NCI-H526 (cell line): ENCODE measurements at regions not wholly inside any gene's neighbourhood (a gene's known extent, or its start where the extent isn't known, plus 50 kb on each side); places are given as distances from the start of the nearest gene placed in this dataset.

ENCODE experiments used
- DNase-seq, 2 experiments: peaks; one replicate each; lab custom pipeline; 2025; lab: John Stamatoyannopoulos, UW

DNA sequence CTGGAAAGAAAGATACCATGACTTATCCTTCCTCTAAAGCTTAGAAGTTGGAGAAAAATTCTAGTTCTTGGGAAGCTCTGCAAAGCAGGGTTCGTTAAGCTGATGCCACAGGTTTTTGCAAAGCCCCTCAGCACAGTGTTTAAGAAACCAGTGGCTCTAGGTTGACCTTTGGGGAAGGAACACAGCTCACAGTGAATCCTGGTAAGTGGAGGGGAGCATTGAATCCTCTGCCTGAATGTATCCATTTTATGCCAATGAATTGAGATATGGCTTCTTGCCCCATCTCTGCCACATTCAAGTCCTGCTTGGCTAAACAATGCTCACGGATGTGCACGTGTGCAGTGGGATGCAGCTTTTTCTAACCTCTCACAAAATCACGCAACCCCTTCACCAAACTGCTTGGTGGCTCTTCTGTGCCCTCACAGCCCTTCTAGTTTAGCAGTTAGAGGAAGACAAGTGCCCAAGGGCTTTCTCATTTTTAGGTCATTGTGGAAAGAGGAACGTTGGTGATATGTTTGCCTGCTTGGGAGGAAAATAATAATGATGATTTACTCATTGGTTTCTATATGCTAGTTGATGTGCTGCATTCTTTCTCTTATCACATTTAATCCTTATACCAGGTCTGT lies 111.3 kb downstream of the DAD1 start:
- DNase-seq, result no peak

DNA sequence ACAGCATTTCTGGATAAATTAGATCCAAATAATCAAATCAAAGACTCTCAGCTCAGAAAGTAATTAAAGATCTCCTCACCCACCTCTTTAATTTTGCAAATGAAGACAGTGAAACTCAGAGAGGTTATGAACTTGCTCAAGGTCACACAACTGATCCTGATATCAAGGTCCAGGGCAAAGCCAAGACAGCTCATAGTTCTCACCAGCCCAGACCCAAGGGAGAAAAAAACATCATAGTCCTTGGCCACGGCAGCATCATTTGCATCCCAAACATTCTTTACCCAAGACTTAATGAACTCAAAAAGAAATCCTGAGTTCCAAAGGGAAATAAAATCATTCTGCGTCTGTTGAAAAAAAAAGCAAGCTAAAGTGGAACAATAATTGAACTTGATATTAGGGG lies 112.1 kb downstream of the DAD1 start:
- DNase-seq, result no peak

DNA sequence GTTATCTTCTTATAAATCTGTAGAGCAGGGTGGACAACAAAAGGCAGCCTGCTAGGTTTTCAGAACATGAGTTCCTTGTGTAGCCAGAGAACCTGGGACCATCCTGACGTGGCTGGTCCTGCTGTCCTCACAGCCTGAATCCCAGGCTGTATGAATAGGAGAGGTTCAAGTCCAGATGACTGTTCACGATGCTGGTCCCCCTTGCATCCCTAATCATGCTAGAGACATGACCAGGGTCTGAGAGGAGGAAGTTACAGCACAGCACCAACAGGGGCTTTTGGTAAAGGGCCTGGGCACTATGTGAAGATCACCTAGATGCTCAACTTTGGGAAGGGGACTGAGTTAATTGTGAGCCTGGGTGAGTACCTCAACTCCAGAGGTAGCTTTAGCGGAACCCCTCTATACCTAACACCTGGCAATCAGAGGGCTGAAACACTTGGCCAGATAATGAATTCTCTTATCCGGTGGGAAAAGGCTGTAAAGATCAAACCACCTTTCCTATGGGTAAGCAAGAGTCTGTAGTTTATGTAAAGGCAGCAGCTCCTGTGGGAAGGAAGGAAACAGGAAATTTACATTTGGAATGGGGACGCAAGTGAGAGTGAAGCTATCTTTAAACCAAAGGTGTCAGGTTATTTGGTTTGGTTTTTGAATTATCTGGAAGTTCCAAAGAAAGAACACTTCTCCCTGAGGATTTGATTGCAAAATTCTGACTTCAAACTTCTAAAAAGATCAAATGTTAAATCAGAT lies 112.8 kb downstream of the DAD1 start:
- DNase-seq, result no peak

DNA sequence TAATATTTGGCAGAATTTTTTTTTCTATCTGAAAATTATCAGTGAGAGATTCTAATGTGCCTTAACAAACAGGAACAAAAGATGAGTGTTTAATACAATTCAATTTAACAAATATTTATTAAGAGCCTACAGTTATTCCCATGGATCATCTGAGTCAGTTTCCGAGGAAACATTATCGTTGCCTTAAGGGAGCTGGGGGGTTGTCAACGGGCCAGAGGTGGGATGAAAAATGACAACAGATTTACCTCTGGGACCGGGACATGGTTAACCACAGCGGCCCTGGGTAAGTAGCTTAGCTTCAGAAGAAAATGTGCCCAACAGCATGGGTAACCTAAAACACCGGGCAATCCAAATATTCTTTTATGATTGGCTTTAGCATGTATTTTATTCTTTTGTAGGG lies 113.6 kb downstream of the DAD1 start:
- DNase-seq, result no peak

DNA sequence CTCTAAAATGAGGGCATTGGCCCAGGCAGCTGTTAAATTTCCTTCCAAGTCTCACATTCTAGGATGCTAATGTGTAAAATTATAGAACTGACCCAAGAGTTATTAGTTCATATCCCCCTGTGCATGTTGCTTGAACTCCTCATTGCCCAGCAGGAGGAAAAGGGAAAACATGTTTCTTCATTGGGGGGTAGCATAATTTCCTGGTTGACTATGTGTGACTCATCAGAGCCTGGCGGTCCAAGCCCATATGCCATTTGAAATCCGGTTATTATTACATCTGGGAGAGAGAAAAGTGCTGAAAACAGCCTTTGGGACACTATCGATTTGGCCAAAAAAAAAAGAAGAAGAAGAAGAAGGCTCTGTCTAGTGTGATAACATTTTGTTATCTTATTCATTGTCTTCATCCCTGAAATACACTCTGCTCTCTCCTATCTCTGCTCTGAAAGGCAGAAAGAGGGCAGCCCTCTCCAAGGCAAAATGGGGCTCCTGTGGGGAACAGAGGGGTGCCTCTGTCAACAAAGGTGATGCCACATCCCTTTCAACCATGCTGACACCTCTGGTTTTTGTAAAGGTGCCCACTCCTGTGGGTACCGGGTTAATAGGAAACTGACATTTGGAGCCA lies 114.2 kb downstream of the DAD1 start:
- no peak for DNase-seq

- peak; percentile 6 to 28 for DNase-seq
Measured at GRCh38 chr14:22472935-22473854, 115.8 kb downstream of the DAD1 start.

DNA sequence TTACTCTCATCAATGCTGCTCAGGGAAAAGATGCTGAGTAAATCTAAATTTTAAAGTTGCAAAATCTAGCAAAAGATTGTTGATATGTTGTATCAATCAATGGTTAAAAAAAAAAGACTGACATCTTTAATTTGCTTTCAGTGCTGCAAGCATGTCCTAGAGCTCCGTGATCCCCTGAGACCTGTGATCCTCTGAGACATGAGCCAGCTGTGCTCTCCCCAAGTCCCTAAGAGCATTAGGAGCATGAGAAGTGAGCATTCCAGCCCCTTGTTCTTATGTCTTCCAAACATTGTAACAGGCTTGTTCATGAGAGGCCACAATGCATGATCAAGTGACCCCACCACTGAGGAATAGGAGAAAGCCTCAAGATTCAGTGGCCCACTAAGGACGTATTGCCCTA lies 116.6 kb downstream of the DAD1 start:
- DNase-seq, result no peak

GRCh38 chr14:22471545-22472121 lies 117.4 kb downstream of the DAD1 start:
- DNase-seq, result no peak

DNA sequence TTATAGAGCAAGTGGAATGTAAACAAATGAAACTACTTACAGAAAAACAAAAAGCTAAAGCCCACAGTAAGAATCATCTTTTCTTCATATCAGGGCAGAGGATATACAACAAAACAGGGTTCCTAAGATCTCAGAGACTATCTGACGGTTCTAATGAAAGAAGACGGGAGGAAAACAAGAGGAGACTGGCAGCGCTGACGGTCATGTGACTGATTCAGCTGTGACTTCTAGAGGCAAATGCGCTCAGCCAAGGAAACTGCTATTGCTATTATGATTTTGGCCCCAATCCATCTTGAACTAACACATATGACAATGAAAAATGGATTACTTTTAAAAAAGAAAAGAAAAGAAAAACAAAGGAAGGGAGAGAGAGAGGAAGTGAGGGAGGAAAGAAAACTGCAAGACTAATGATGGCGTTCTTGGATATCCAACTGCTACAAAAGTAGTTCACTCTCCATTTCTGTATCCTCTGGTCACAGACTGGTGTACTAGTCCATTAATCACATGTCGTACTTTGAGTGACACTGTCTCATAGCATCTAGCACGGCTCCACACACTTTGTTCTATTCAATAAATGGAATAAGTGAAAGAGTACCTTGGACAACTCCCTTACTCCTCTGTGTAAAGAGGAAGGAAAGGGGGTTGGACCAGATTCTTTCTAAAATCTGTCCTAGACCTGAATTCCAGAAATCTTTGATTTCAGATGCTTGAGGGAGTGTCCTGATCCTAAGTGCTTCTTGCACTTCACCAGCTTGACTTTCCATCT lies 119.3 kb downstream of the DAD1 start:
- DNase-seq, result no peak

DNA sequence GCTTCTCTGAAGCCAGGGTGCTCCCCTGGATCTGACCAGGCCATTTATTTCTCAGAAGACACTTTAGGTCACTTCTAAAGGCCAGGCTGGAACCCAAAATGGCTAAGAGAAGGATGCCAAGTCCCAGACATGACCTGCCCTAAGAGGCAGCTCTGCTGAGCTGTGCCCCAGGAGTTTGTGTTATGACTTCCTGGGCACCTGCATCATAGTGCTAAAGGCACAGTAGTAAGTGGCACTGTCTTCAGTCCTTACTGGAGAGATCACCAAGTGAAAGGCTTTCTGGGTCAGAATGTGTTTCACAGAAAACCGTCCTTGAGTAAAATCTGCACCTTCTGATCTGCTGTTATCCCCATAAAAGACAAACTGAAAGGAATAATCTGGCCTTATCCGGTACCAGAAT lies 120.2 kb downstream of the DAD1 start:
- no peak for DNase-seq

DNA sequence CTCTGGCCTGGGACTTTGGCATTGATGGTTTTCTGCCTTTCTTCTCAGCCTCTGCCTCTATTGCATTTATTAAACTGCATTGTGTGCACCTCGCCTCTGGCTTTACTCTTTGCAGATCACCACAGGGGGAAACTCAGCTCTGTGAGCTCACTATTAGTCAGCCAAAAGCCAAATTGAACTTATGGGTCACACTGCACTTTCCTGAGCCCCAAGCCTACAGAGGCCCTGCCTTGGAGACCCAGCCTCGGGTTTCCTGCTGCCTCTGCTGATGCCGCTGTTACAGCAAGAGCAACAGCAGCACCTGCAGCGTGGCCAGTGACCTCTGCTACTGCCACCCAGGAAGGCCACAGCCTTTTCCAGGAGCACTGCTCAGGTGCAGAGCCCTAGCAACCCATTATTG lies 122.5 kb downstream of the DAD1 start:
- no peak for DNase-seq

DNA sequence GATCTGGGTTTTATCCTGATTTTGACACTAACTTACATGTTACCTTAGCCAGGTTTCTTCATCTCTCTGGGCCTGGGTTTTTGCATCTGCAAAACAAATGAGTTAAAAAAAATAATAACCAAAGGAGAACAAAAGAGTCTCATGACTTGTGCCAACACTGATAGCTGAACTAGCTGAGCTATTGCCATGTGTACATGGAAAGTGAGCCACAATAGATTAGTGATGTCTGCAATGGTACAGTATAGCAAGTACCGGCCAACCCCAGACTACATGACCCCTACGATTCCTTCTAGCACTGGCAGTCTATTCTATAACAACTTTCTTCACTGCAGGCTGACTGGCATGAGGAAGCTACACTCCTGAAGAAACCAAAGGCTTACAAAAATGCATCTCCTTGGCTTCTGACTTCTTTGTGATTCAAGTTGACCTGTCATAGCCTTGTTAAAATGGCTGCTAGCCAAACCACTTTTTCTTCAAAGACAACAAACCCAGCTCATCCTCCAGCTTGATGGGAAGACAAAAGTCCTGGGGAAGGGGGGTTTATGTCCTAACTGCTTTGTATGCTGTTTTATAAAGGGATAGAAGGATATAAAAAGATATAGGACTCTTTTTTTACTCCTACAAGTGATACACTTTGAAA lies 123.7 kb downstream of the DAD1 start:
- DNase-seq, result no peak

DNA sequence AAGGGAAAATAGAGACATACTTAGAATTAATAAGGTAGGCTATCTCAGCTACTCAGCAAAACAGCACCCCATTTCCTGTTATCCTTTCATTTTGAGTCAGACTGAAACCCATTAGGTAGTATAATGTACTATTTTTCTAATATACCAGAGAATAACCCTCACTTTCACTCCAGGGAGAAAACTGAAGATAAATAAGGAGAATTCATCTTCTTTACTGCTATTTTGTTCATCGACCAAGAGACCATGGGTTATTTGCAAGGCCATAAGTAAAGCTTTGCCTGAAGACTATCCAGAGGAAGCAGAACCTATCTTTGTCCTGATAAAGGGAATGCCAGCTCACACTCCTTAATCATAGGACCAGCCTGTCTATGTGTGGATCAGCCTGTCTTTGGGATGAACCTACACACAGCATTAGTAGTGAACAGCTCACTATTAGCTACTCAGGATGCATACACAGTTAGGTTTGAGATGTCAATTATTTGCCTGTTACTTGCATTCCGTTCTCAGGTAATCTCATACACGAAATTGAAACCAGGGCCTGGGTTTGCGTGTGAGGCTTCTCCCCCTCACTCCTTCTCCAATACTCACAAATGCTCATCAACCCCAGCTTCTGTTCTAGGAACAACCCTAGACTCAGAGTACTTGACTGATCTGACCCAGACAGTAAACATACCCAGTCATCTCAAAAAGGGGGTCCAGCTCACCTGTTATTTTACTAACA lies 124.4 kb downstream of the DAD1 start:
- no peak for DNase-seq

DNA sequence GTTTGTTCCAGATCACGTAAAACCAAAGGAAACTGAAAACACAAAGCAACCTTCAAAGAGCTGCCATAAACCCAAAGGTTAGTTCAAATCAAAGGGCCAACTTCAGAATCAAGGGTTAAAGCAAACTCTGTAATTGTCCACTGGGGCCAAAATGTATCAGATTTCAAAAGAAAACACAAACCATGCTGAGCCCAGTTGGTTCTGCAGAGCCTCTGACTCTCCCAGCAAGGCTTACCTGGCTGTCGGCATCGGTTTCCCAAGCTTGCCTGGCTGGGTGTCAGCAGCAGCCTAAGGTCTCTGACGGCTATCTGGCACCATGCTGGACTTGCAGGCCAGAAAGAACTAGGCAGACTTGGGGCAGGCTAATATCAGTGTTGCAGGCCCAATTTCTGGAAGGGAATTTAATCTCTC lies 125.3 kb downstream of the DAD1 start:
- DNase-seq, result no peak

DNA sequence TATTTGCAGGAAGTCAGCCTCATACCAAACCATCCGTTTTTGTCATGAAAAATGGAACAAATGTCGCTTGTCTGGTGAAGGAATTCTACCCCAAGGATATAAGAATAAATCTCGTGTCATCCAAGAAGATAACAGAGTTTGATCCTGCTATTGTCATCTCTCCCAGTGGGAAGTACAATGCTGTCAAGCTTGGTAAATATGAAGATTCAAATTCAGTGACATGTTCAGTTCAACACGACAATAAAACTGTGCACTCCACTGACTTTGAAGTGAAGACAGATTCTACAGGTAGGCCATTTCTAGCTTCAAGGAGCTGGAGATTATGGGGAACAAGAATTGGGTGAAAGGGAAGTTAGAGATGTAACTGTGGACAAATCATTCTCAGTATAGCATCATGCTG lies 126.1 kb downstream of the DAD1 start:
- DNase-seq, result no peak

- no peak for DNase-seq
Measured at GRCh38 chr14:22460461-22461195, 128.4 kb downstream of the DAD1 start.

DNA sequence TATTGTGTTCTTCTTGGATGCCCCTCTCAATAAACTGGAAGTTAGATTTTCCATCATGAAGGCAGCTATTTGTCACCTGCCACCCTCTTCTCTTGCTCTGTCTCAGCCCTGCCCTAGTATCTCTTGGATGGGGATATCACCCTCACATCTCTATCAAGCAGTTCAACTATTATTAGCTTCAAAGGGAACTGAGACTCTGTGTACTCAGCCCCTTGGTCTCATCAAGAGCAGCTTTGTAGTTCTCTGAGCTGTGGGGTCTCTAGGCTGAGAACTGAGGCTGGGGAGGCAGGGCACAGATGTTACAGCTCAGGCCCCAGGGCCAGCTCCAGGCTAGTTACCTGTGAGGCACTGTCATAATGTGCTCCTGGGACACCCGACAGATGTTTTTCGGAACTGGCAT lies 130.3 kb downstream of the DAD1 start:
- no peak for DNase-seq

GRCh38 chr14:22456998-22457594 lies 131.9 kb downstream of the DAD1 start:
- DNase-seq, result no peak

GRCh38 chr14:22456421-22456820 lies 132.6 kb downstream of the DAD1 start:
- no peak for DNase-seq
